GM04503 (cell line): ENCODE measurements at regions not wholly inside any gene's neighbourhood (a gene's known extent, or its start where the extent isn't known, plus 50 kb on each side); places are given as distances from the start of the nearest gene placed in this dataset.
A peak's percentile ranks its signal among the peaks of the same experiment; 100 is the strongest.

Source experiments
- DNase-seq: peaks from one replicate; pipeline ENCODE4 v3.0.0-alpha.2; 2012; ENCODE audit warnings: low read depth

- no peak for DNase-seq
These were observed 75.0 kb downstream of the PTPDC1 start for GRCh38 chr9:94159069-94159939.

- DNase-seq: no peak
These were observed 76.6 kb downstream of the PTPDC1 start for GRCh38 chr9:94160594-94161501.

GRCh38 chr9:94161673-94162072 lies 77.4 kb downstream of the PTPDC1 start:
- DNase-seq: no peak

GRCh38 chr9:94164806-94165549 lies 80.7 kb downstream of the PTPDC1 start:
- no peak for DNase-seq

- peak; percentile 92 for DNase-seq
These were observed 81.5 kb downstream of the PTPDC1 start for GRCh38 chr9:94165592-94166235.

GRCh38 chr9:94166236-94166975 lies 82.1 kb downstream of the PTPDC1 start:
- peak; percentile 87 for DNase-seq

- no peak for DNase-seq
These were observed 82.7 kb downstream of the PTPDC1 start for GRCh38 chr9:94166976-94167346.

- no peak for DNase-seq
These were observed 83.2 kb downstream of the PTPDC1 start for GRCh38 chr9:94167376-94167890.

- DNase-seq: no peak
These were observed 84.1 kb downstream of the PTPDC1 start for GRCh38 chr9:94168203-94169000.

GRCh38 chr9:94169968-94170367 lies 85.7 kb downstream of the PTPDC1 start:
- no peak for DNase-seq

- DNase-seq: no peak
These were observed 85.5 kb upstream of the ZNF169 start for GRCh38 chr9:94173632-94174031.

- DNase-seq: no peak
These were observed 84.9 kb upstream of the ZNF169 start for GRCh38 chr9:94174164-94174563.

GRCh38 chr9:94175669-94176068 lies 83.4 kb upstream of the ZNF169 start:
- DNase-seq: no peak

GRCh38 chr9:94176608-94177007 lies 82.5 kb upstream of the ZNF169 start:
- DNase-seq: no peak

- DNase-seq: no peak
These were observed 80.2 kb upstream of the ZNF169 start for GRCh38 chr9:94178927-94179326.

GRCh38 chr9:94181408-94182181 lies 77.5 kb upstream of the ZNF169 start:
- no peak for DNase-seq

- no peak for DNase-seq
These were observed 76.6 kb upstream of the ZNF169 start for GRCh38 chr9:94182532-94182931.

GRCh38 chr9:94183240-94183999 lies 75.7 kb upstream of the ZNF169 start:
- DNase-seq: no peak
